ENCODE measurements at regions not wholly inside any gene's neighbourhood (a gene's known extent, or its start where the extent isn't known, plus 50 kb on each side); places are given as distances from the start of the nearest gene placed in this dataset.

- DNase-seq (ENCODE audit: extremely low spot score, unreplicated experiment), result no peak
- H3K27me3 Mint-ChIP-seq (ENCODE audit: unreplicated experiment), result no peaks in the 10 kb centered on the region
- H3K4me3 Mint-ChIP-seq (ENCODE audit: unreplicated experiment), result no peak overlapping the region
- H3K9me3 Mint-ChIP-seq (ENCODE audit: unreplicated experiment), result no peaks in the 10 kb centered on the region
- no peaks in the 10 kb centered on the region for H3K36me3 Mint-ChIP-seq (ENCODE audit: unreplicated experiment)
- no peak for TF ChIP-seq CTCF (IDR thresholded peaks at IDR 0.05)
- peaks cover 27% of the 10 kb centered on the region for H3K4me1 Mint-ChIP-seq (ENCODE audit: unreplicated experiment)
- no peak overlapping the region for H3K27ac Mint-ChIP-seq (ENCODE audit: unreplicated experiment)
Measured at GRCh38 chr4:185936650-185937376, 124.8 kb upstream of the SORBS2 start.

- H3K36me3 Mint-ChIP-seq (ENCODE audit: unreplicated experiment), result no peaks in the 10 kb centered on the region
- H3K4me1 Mint-ChIP-seq (ENCODE audit: unreplicated experiment), result peaks cover 10% of the 10 kb centered on the region
- no peak for DNase-seq (ENCODE audit: extremely low spot score, unreplicated experiment)
- no peak overlapping the region for H3K27ac Mint-ChIP-seq (ENCODE audit: unreplicated experiment)
- no peaks in the 10 kb centered on the region for H3K27me3 Mint-ChIP-seq (ENCODE audit: unreplicated experiment)
- H3K4me3 Mint-ChIP-seq (ENCODE audit: unreplicated experiment), result no peak overlapping the region
- H3K9me3 Mint-ChIP-seq (ENCODE audit: unreplicated experiment), result no peaks in the 10 kb centered on the region
- TF ChIP-seq CTCF (IDR thresholded peaks at IDR 0.05), result no peak
Measured at GRCh38 chr4:185938654-185939053, 126.7 kb upstream of the SORBS2 start.

DNA sequence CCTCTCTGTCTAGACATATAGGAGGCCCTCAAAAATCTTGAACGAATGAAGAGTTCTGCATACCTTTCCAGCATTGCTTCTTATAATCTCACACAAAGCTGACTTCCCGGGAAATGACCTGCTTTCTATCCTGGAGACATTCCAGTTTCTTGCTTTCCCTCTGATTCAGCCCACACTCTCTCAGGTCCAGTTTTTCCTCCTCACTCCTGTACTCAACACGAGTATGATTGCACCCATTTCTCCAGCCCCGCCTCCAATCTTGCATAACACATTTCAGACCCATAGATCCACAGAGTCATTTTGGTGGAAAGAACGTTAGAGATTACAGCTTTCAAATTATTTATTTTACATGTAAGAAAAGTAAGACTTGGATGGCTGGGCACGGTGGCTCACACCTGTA, 127.5 kb upstream of the TLR3 start:
- no peak for DNase-seq (ENCODE audit: extremely low spot score, unreplicated experiment)
- no peaks in the 10 kb centered on the region for H3K9me3 Mint-ChIP-seq (ENCODE audit: unreplicated experiment)
- TF ChIP-seq CTCF (IDR thresholded peaks at IDR 0.05), result no peak
- H3K36me3 Mint-ChIP-seq (ENCODE audit: unreplicated experiment), result no peaks in the 10 kb centered on the region
- no peak overlapping the region for H3K27ac Mint-ChIP-seq (ENCODE audit: unreplicated experiment)
- no peaks in the 10 kb centered on the region for H3K27me3 Mint-ChIP-seq (ENCODE audit: unreplicated experiment)
- H3K4me1 Mint-ChIP-seq (ENCODE audit: unreplicated experiment), result peaks cover 7% of the 10 kb centered on the region
- H3K4me3 Mint-ChIP-seq (ENCODE audit: unreplicated experiment), result no peak overlapping the region

- no peaks in the 10 kb centered on the region for H3K36me3 Mint-ChIP-seq (ENCODE audit: unreplicated experiment)
- H3K27ac Mint-ChIP-seq (ENCODE audit: unreplicated experiment), result no peak overlapping the region
- DNase-seq (ENCODE audit: extremely low spot score, unreplicated experiment), result no peak
- no peak overlapping the region for H3K4me3 Mint-ChIP-seq (ENCODE audit: unreplicated experiment)
- H3K4me1 Mint-ChIP-seq (ENCODE audit: unreplicated experiment), result no peaks in the 10 kb centered on the region
- no peak for TF ChIP-seq CTCF (IDR thresholded peaks at IDR 0.05)
- H3K9me3 Mint-ChIP-seq (ENCODE audit: unreplicated experiment), result no peaks in the 10 kb centered on the region
- H3K27me3 Mint-ChIP-seq (ENCODE audit: unreplicated experiment), result no peaks in the 10 kb centered on the region
Measured at GRCh38 chr4:185945252-185945651, 123.7 kb upstream of the TLR3 start.

DNA sequence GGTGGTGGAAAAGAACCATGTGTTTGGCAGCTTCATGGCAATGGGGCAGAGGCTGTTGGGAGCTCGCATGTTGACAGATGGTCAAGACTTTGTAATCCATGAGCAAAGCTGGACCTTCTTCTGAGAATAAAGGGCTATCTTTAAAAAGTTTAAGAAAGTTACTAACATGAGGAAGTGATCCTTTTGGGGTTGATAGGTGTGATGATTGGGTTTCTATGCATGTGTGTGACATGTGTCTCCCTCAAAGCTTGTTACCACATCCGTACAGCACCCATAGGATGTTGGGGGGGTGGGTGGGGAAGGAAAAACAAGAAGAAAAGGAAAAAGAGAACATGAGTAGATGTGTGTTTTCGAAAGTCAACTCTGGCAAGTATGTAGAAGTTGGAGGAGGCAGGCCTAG, 123.0 kb upstream of the TLR3 start:
- Mint-ChIP-seq H3K4me1 (ENCODE audit: unreplicated experiment) (peaks cover 3% of the 10 kb centered on the region), H3K9me3 (ENCODE audit: unreplicated experiment) (no peaks in the 10 kb centered on the region), H3K27ac (ENCODE audit: unreplicated experiment) (no peak overlapping the region), H3K27me3 (ENCODE audit: unreplicated experiment) (no peaks in the 10 kb centered on the region), H3K4me3 (ENCODE audit: unreplicated experiment) (no peak overlapping the region), H3K36me3 (ENCODE audit: unreplicated experiment) (no peaks in the 10 kb centered on the region)
- no peak for DNase-seq (ENCODE audit: extremely low spot score, unreplicated experiment)
- no peak for TF ChIP-seq CTCF (IDR thresholded peaks at IDR 0.05)
